Esophagus muscularis mucosa (tissue), 4 donors: ENCODE measurements at regions not wholly inside any gene's neighbourhood (a gene's known extent, or its start where the extent isn't known, plus 50 kb on each side); places are given as distances from the start of the nearest gene placed in this dataset.
"Not testable (repeated sequence)": the region's sequence is repeated elsewhere in the genome, so short reads cannot be mapped to it uniquely, and the experiment has no call there.

Experiments
- DNase-seq: peaks from one replicate; pipeline ENCODE4 v3.0.0-alpha.2; 2017; ENCODE audit errors: extremely low spot score
- H3K27ac ChIP-seq, 4 donors: fragments of 200-600 bp; sonication (generic); replicated peaks in 1 of 4; 1 replicate in 3 of 4; 2 replicates in 1 of 4; pipeline ENCODE4 v1.5.1; 2016 to 2019; ENCODE audit warnings: mild to moderate bottlenecking in 1 of 4
- H3K27me3 ChIP-seq, 4 donors: fragments of 200-600 bp; sonication (generic); one replicate each; pipeline versions ENCODE4 v1.5.1 to v1.6.0; 2016 to 2019
- H3K36me3 ChIP-seq, 4 donors: fragments of 200-600 bp; sonication (generic); one replicate each; pipeline ENCODE4 v1.5.1; 2016 to 2019
- H3K4me1 ChIP-seq, 4 donors: fragments of 200-600 bp; sonication (generic); one replicate each; pipeline ENCODE4 v1.5.1; 2016 to 2019
- H3K4me3 ChIP-seq, 4 donors: fragments of 200-600 bp; sonication (generic); 1 replicate in 2 of 4; 2 replicates in 2 of 4; pipeline ENCODE4 v1.5.1; 2016 to 2019; ENCODE audit warnings: mild to moderate bottlenecking in 4 of 4, moderate library complexity in 1 of 4
- H3K9me3 ChIP-seq, 4 donors: fragments of 200-600 bp; sonication (generic); 1 replicate in 3 of 4; 2 replicates in 1 of 4; pipeline ENCODE4 v1.5.1; 2016 to 2019
- CTCF ChIP-seq, 3 experiments: fragments of 200-600 bp in 2 of 3; fragments of 450-650 bp in 1 of 3; sonication (generic) in 2 of 3; IDR thresholded peaks; one replicate each; pipeline ENCODE4 v1.5.1; 2017 to 2019; ENCODE audit warnings: antibody characterized with exemption in 3 of 3, mild to moderate bottlenecking in 2 of 3, moderate library complexity in 1 of 3
- EP300 ChIP-seq: sonication (generic); formaldehyde crosslinking; IDR thresholded peaks from one replicate; pipeline ENCODE4 v1.6.1; 2017; ENCODE audit warnings: antibody characterized with exemption
- POLR2A ChIP-seq: fragments of 450-650 bp; IDR thresholded peaks from one replicate; pipeline ENCODE4 v1.6.1; 2017; ENCODE audit warnings: antibody characterized with exemption, moderate library complexity, mild to moderate bottlenecking, low read depth
- POLR2AphosphoS5 ChIP-seq, 2 donors: sonication (generic); formaldehyde crosslinking; IDR thresholded peaks; one replicate each; pipeline ENCODE4 v1.6.1; 2017; ENCODE audit warnings: antibody characterized with exemption in 2 of 2
- WGBS: methylation state at CpG from one replicate; pipeline ENCODE4 v1.1.5; 2018; 5-methylcytosine and 5-hydroxymethylcytosine counted together
- intact Hi-C: fragments of 100-400 bp; cut with DNase I; formaldehyde crosslinking; loops from one replicate; pipeline ENCODE4 v1.15.1; 2023
- small RNA-seq, 3 donors: library from RNA; depleted of rRNA; stranded (forward); fragments of <200 nt; gene quantifications; one replicate each; pipeline ENCODE3, GENCODE V24; 2016

DNA sequence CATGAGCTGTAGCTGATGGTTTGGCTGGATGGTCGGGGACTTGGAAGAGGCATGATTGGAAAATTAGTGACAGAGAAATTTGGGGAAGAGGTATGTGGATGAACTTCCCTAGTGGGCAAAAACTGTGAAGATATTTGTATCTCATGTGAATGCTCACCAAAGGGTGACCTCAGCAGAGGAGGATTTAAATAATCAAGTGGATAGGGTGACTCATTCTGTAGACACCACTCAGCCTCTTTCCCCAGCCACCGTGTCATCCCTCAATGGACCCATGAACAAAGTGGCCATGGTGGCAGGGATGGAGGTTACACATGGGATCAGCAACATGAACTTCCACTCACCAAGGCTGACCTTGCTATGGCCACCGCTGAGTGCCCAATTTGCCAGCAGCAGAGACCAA lies 60.8 kb upstream of the KRAS start:
- no peaks in the 10 kb centered on the region for H3K4me1 ChIP-seq
- H3K4me3 ChIP-seq: no peak overlapping the region
- TF ChIP-seq POLR2A (no peak), POLR2AphosphoS5 (IDR thresholded peaks at IDR 0.05) (no peak), EP300 (no peak), CTCF (IDR thresholded peaks at IDR 0.05) (no peak)
- no peaks in the 10 kb centered on the region for H3K27me3 ChIP-seq
- no peaks in the 10 kb centered on the region for H3K36me3 ChIP-seq
- intact Hi-C loops: no loop called here
- WGBS: 81% methylated on average over 3 of the region's 3 CpGs
- no peak overlapping the region for H3K27ac ChIP-seq
- H3K9me3 ChIP-seq: no peaks in the 10 kb centered on the region
- no peak for DNase-seq

- H3K36me3 ChIP-seq, intact Hi-C loops, H3K27ac ChIP-seq, H3K4me1 ChIP-seq, H3K27me3 ChIP-seq, H3K9me3 ChIP-seq, H3K4me3 ChIP-seq, DNase-seq: not testable (repeated sequence)
- WGBS: 98% methylated on average over 2 of the region's 2 CpGs
Measured at GRCh38 chr12:25310071-25310470, 59.3 kb upstream of the KRAS start.

- no peaks in the 10 kb centered on the region for H3K4me1 ChIP-seq
- no peaks in the 10 kb centered on the region for H3K27me3 ChIP-seq
- intact Hi-C loops: no loop called here
- TF ChIP-seq POLR2AphosphoS5 (IDR thresholded peaks at IDR 0.05): no peak
- TF ChIP-seq CTCF (IDR thresholded peaks at IDR 0.05): no peak
- no peak for TF ChIP-seq EP300
- TF ChIP-seq POLR2A: no peak
- no peaks in the 10 kb centered on the region for H3K9me3 ChIP-seq
- no peaks in the 10 kb centered on the region for H3K36me3 ChIP-seq
- no peak for DNase-seq
- H3K27ac ChIP-seq: no peak overlapping the region
- no peak overlapping the region for H3K4me3 ChIP-seq
- WGBS: 88% methylated on average over 1 of the region's 1 CpG
Measured at GRCh38 chr12:25308756-25309155, 58.0 kb upstream of the KRAS start.

DNA sequence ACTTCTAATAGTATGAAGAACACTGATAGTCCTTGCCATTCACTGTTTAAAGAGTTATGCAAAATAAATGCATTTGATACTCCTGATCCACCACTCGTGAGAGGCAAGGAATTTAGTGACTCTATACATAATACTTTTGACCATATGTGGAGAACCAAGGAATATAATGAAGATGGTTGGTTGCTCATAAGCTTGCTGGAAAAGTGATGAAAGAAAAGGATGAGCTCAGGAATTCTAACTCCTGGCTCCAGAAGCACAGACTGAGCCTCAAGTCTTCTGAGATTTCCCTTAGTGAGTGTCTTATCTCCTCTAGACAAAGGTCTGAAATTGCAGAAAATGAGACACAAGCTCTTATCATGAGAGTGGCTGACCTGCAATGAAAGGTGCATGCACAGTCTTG lies 57.1 kb upstream of the KRAS start:
- TF ChIP-seq POLR2AphosphoS5 (IDR thresholded peaks at IDR 0.05) (no peak), CTCF (IDR thresholded peaks at IDR 0.05) (no peak), POLR2A (no peak)
- intact Hi-C loops: no loop called here
- H3K27me3 ChIP-seq: no peaks in the 10 kb centered on the region
- H3K36me3 ChIP-seq: no peaks in the 10 kb centered on the region
- H3K27ac ChIP-seq: no peak overlapping the region
- no peak overlapping the region for H3K4me3 ChIP-seq
- WGBS: 43% methylated on average over 1 of the region's 1 CpG
- no peaks in the 10 kb centered on the region for H3K4me1 ChIP-seq
- no peak for DNase-seq
- H3K9me3 ChIP-seq: no peaks in the 10 kb centered on the region

- TF ChIP-seq CTCF (IDR thresholded peaks at IDR 0.05) (no peak), POLR2AphosphoS5 (IDR thresholded peaks at IDR 0.05) (no peak), POLR2A (no peak), EP300 (no peak)
- no peaks in the 10 kb centered on the region for H3K27me3 ChIP-seq
- intact Hi-C loops: no loop called here
- 72% methylated on average over 3 of the region's 3 CpGs for WGBS
- no peak overlapping the region for H3K4me3 ChIP-seq
- no peak overlapping the region for H3K27ac ChIP-seq
- H3K4me1 ChIP-seq: no peaks in the 10 kb centered on the region
- DNase-seq: no peak
- H3K36me3 ChIP-seq: no peaks in the 10 kb centered on the region
- no peaks in the 10 kb centered on the region for H3K9me3 ChIP-seq
Measured at GRCh38 chr12:25301798-25302197, 51.1 kb upstream of the KRAS start.

Small RNAs in the stretch of these regions (small RNA-seq; reads per million reads assigned to genes)
- gene AC092451.1 (0 reads per million in 3 donors), gene RNU4-67P (0 reads per million in 3 donors)
